OCI-LY7 (cell line): ENCODE measurements at regions not wholly inside any gene's neighbourhood (a gene's known extent, or its start where the extent isn't known, plus 50 kb on each side); places are given as distances from the start of the nearest gene placed in this dataset.

ENCODE experiments used
- BruUV-seq: library from RNA; stranded (reverse); fragments of 400-500 nt; replicated peaks from 2 replicates; lab custom pipeline; 2021; lab: Mats Ljungman, UMichigan
- CTCF ChIA-PET: fragments of 300-600 bp; sonication (Branson Sonifier 250); formaldehyde crosslinking; loops from one replicate; lab custom pipeline; 2022; ENCODE audit warnings: antibody characterized with exemption; ENCODE audit not compliant: unreplicated experiment; lab: Charles Lee
- POLR2A ChIA-PET: fragments of 300-600 bp; sonication (Branson Sonifier 250); formaldehyde crosslinking; loops from one replicate; lab custom pipeline; 2022; ENCODE audit warnings: antibody characterized with exemption; lab: Charles Lee
- DNase-seq: peaks from one replicate; pipeline ENCODE4 v3.0.0-alpha.2; 2015; ENCODE audit warnings: low spot score
- H2AFZ ChIP-seq: fragments of 200-600 bp; sonication (generic), shearing (Covaris generic); 2 replicates; pipeline ENCODE4 v1.6.1; 2014; ENCODE audit warnings: mild to moderate bottlenecking, antibody characterized with exemption, low read length, moderate library complexity
- H3K27ac ChIP-seq: fragments of 200-600 bp; sonication (generic); 2 replicates; pipeline ENCODE4 v1.5.1; 2014; ENCODE audit warnings: mixed run types, low read depth, mild to moderate bottlenecking, moderate library complexity, low read length, inconsistent platforms; ENCODE audit not compliant: poor library complexity, severe bottlenecking
- H3K36me3 ChIP-seq: fragments of 200-600 bp; sonication (generic); 2 replicates; pipeline ENCODE4 v1.6.1; 2014; ENCODE audit warnings: mild to moderate bottlenecking, antibody characterized with exemption, low read length, moderate library complexity, mixed read lengths; ENCODE audit not compliant: insufficient read depth
- H3K4me1 ChIP-seq: fragments of 200-600 bp; sonication (generic); 2 replicates; pipeline ENCODE4 v1.5.1; 2014; ENCODE audit warnings: mild to moderate bottlenecking, low read length; ENCODE audit not compliant: insufficient read depth, poor library complexity, severe bottlenecking
- H3K4me2 ChIP-seq: fragments of 200-600 bp; sonication (generic); 2 replicates; pipeline ENCODE4 v1.6.1; 2014; ENCODE audit warnings: mild to moderate bottlenecking, low read length
- H3K4me3 ChIP-seq: fragments of 200-600 bp; sonication (generic); 2 replicates; pipeline ENCODE4 v1.5.1; 2014; ENCODE audit warnings: mild to moderate bottlenecking, low read depth, low read length; ENCODE audit not compliant: poor library complexity, severe bottlenecking
- H3K79me2 ChIP-seq: fragments of 200-600 bp; sonication (generic); 2 replicates; pipeline ENCODE4 v1.6.1; 2016; ENCODE audit warnings: low read depth, mild to moderate bottlenecking, low read length, moderate library complexity, mixed read lengths; ENCODE audit not compliant: insufficient read depth
- H3K9me2 ChIP-seq: fragments of 200-600 bp; sonication (generic); 2 replicates; pipeline ENCODE4 v1.6.1; 2016; ENCODE audit warnings: mild to moderate bottlenecking, low read length, mixed read lengths; ENCODE audit not compliant: insufficient read depth
- H3K9me3 ChIP-seq: fragments of 200-600 bp; sonication (generic); 2 replicates; pipeline ENCODE4 v1.6.1; 2014; ENCODE audit warnings: mild to moderate bottlenecking, mixed run types, low read length, mixed read lengths
- H4K20me1 ChIP-seq: fragments of 200-600 bp; sonication (generic); 2 replicates; pipeline ENCODE4 v1.6.1; 2014; ENCODE audit warnings: mild to moderate bottlenecking, antibody characterized with exemption, low read length, moderate library complexity, mixed read lengths; ENCODE audit not compliant: insufficient read depth
- CTCF ChIP-seq: fragments of 200-600 bp; sonication (generic); conservative IDR thresholded peaks from 2 replicates; pipeline ENCODE4 v1.5.1; 2014; ENCODE audit warnings: mild to moderate bottlenecking, antibody characterized with exemption, low read length, moderate library complexity, mixed read lengths
- EZH2phosphoT487 ChIP-seq: fragments of 200-600 bp; sonication (generic); IDR thresholded peaks from 2 replicates; pipeline ENCODE4 v1.6.1; 2018; ENCODE audit warnings: low read depth, borderline replicate concordance, mild to moderate bottlenecking, mixed run types, antibody characterized with exemption, low read length, moderate library complexity, mixed read lengths
- intact Hi-C: fragments of 100-400 bp; cut with micrococcal nuclease; formaldehyde crosslinking; loops from one replicate; pipeline ENCODE4 v1.10.0; 2022; ENCODE audit not compliant: unreplicated experiment

DNA sequence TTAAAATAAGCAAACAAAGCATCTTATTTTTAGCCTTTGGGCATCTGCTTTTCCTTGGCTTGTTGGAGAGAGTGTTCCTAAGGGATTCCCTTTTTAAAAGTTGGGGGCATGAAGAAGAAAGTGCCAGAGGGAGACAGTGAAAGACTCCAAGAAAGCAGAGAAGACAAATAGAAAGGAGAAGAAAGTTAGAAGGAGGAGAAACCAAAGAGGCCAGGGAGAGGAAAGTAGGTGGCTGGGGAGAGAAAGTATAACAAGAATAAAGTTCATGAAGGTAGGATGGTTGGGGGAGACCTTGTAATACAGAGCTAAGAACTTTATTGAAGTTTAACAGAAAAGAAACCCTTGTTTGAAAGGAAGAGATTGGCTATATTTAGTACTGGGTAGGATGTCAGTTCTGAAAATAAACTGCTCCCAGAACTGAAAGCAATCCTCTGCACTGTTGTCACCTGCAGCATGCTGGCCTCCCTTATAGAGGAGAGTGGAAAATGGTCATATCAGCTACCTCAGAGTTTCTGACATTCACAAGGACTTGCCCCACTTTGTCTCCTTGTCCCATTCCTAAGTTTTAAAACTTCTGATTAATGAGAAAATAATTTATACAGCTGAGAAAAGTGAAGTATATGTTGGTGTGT lies 125.3 kb upstream of the VAMP7 start:
- POLR2A ChIA-PET: no interaction called here
- H3K36me3 ChIP-seq: no peaks in the 10 kb centered on the region
- no peak for DNase-seq
- no peak overlapping the region for H3K4me3 ChIP-seq
- H4K20me1 ChIP-seq: no peaks in the 10 kb centered on the region
- H3K9me2 ChIP-seq: no peaks in the 10 kb centered on the region
- CTCF ChIA-PET: no interaction called here
- H3K79me2 ChIP-seq: no peaks in the 10 kb centered on the region
- no peaks in the 10 kb centered on the region for H3K4me1 ChIP-seq
- H2AFZ ChIP-seq: no peak overlapping the region
- BruUV-seq: no TSS peak
- no peak overlapping the region for H3K27ac ChIP-seq
- H3K9me3 ChIP-seq: no peaks in the 10 kb centered on the region
- H3K4me2 ChIP-seq: no peak overlapping the region
- intact Hi-C loops: no loop called here
- TF ChIP-seq EZH2phosphoT487: no peak
- TF ChIP-seq CTCF: no peak

DNA sequence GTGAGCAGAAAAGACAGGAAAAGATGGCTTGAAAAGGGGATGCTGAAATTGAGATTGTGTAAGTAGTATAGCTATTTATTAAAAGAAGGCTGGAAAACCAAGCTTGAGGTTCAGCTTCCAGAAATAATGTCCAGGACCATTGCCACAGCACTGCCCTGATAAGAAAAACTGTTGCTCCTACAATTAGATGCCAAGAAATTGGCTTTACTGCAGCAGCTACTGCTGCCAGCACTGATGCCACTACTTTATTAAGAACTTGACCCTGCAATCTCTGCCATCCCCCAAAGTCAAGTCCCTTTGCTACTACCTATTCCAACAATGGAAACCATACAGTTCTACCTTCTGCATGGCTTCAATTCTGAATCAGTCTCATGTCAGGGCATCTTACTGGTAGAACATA lies 130.0 kb upstream of the VAMP7 start:
- Histone ChIP-seq H3K27ac (no peak overlapping the region), H3K9me3 (no peaks in the 10 kb centered on the region), H3K79me2 (no peaks in the 10 kb centered on the region), H3K4me1 (no peaks in the 10 kb centered on the region), H3K9me2 (no peaks in the 10 kb centered on the region), H3K4me3 (no peak overlapping the region), H3K36me3 (no peaks in the 10 kb centered on the region), H4K20me1 (no peaks in the 10 kb centered on the region), H3K4me2 (no peak overlapping the region), H2AFZ (no peak overlapping the region)
- no TSS peak for BruUV-seq
- intact Hi-C loops: no loop called here
- TF ChIP-seq EZH2phosphoT487: no peak
- no peak for TF ChIP-seq CTCF
- ChIA-PET CTCF (no interaction called here), POLR2A (no interaction called here)
- no peak for DNase-seq

GRCh38 chrX:155747520-155747919 lies 133.6 kb upstream of the VAMP7 start:
- intact Hi-C loops: no loop called here
- no peak overlapping the region for H3K4me2 ChIP-seq

More at GRCh38 chrX:155747520-155747919, 133.6 kb upstream of the VAMP7 start:
- Histone ChIP-seq H3K27ac (no peak overlapping the region), H3K9me2 (no peaks in the 10 kb centered on the region), H3K4me1 (no peaks in the 10 kb centered on the region), H3K79me2 (no peaks in the 10 kb centered on the region), H3K9me3 (no peaks in the 10 kb centered on the region), H3K36me3 (no peaks in the 10 kb centered on the region), H3K4me3 (no peak overlapping the region), H4K20me1 (no peaks in the 10 kb centered on the region), H2AFZ (no peak overlapping the region)
- TF ChIP-seq CTCF (no peak), EZH2phosphoT487 (no peak)
- BruUV-seq: no TSS peak
- CTCF ChIA-PET: no interaction called here
- no peak for DNase-seq
- POLR2A ChIA-PET: no interaction called here
